Skeletal muscle tissue (tissue), 3 donors: ENCODE measurements at regions not wholly inside any gene's neighbourhood (a gene's known extent, or its start where the extent isn't known, plus 50 kb on each side); places are given as distances from the start of the nearest gene placed in this dataset.
"Not testable (repeated sequence)": the region's sequence is repeated elsewhere in the genome, so short reads cannot be mapped to it uniquely, and the experiment has no call there.

Source experiments
- H3K27ac ChIP-seq: one replicate; pipeline ENCODE4 v1.7.0; 2013; ENCODE audit warnings: mild to moderate bottlenecking, low read depth, low read length, inconsistent platforms
- H3K27me3 ChIP-seq, 3 donors: one replicate each; pipeline ENCODE4 v1.7.0; 2013; ENCODE audit warnings: low read length in 3 of 3; ENCODE audit not compliant: control insufficient read depth in 3 of 3, insufficient read depth in 3 of 3
- H3K36me3 ChIP-seq, 3 donors: one replicate each; pipeline ENCODE4 v1.7.0; 2013; ENCODE audit warnings: low read length in 3 of 3; ENCODE audit not compliant: control insufficient read depth in 3 of 3, insufficient read depth in 3 of 3
- H3K4me1 ChIP-seq, 3 donors: one replicate each; pipeline ENCODE4 v1.7.0; 2013; ENCODE audit warnings: low read length in 3 of 3, mild to moderate bottlenecking in 3 of 3; ENCODE audit not compliant: control insufficient read depth in 3 of 3, insufficient read depth in 3 of 3
- H3K4me3 ChIP-seq, 3 donors: one replicate each; pipeline ENCODE4 v1.7.0; 2013; ENCODE audit warnings: low read length in 3 of 3
- H3K9ac ChIP-seq, 3 donors: one replicate each; pipeline ENCODE4 v1.7.0; 2013; ENCODE audit warnings: low read length in 3 of 3, mild to moderate bottlenecking in 3 of 3, moderate library complexity in 2 of 3, low read depth in 1 of 3
- H3K9me3 ChIP-seq, 3 donors: one replicate each; pipeline ENCODE4 v1.7.0; 2013; ENCODE audit warnings: low read length in 3 of 3; ENCODE audit not compliant: control insufficient read depth in 3 of 3
- donor health status: Osteomylitis.

DNA sequence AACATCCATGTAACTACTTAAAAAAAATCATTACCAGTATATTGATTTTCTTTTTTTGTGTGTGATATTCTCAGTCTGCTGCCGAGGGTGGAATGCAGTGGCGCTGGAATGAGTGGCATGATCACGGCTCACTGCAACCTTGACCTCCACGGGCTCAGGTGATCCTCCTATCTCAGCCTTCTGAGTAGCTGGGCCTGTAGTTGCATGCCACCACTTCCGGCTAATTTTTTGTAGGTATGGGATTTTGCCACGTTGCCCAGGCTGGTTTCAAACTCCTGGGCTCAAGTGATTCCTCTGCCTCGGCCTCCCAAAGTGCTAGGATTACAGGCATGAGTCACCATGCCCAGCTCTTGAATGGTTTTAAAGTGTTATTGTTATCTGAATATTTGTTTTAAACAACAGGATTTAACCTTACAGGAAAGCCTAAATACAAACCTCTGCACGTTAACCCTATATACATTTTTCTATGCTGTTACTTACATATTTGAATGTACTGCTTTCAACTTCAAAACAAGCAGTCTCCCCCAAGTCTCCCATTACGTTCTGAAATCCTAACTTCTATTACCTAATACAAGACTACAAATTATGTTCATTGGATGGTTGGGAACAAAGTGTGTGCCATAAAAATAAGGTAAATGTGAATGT, 61.7 kb downstream of the KPNA2 start:
- Histone ChIP-seq H3K27ac (no peak overlapping the region), H3K9me3 (no peaks in the 10 kb centered on the region), H3K9ac (no peak overlapping the region), H3K27me3 (no peaks in the 10 kb centered on the region), H3K4me1 (peaks cover 3 to 5% (median 4%) of the 10 kb centered on the region in 3 donors), H3K4me3 (no peak overlapping the region), H3K36me3 (no peaks in the 10 kb centered on the region)

DNA sequence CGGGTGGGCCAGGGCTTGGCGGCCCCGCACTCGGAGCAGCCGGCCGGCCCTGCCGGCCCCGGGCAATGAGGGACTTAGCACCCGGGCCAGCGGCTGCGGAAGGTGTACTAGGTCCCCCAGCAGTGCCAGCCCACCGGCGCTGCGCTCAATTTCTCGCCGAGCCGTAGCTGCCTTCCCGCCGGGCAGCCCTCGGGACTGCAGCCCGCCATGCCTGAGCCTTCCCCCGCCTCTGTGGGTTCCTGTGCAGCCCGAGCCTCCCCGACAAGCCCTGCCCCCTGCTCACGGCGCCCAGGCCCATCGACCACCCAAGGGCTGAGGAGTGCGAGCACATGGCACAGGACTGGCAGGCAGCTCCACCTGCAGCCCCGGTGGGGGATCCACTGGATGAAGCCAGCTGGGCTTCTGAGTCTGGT, 63.8 kb downstream of the KPNA2 start:
- H3K9me3 ChIP-seq, H3K9ac ChIP-seq, H3K27ac ChIP-seq, H3K36me3 ChIP-seq, H3K4me3 ChIP-seq, H3K27me3 ChIP-seq: not testable (repeated sequence)
- peaks cover 14% of the 10 kb centered on the region in 3 donors for H3K4me1 ChIP-seq

DNA sequence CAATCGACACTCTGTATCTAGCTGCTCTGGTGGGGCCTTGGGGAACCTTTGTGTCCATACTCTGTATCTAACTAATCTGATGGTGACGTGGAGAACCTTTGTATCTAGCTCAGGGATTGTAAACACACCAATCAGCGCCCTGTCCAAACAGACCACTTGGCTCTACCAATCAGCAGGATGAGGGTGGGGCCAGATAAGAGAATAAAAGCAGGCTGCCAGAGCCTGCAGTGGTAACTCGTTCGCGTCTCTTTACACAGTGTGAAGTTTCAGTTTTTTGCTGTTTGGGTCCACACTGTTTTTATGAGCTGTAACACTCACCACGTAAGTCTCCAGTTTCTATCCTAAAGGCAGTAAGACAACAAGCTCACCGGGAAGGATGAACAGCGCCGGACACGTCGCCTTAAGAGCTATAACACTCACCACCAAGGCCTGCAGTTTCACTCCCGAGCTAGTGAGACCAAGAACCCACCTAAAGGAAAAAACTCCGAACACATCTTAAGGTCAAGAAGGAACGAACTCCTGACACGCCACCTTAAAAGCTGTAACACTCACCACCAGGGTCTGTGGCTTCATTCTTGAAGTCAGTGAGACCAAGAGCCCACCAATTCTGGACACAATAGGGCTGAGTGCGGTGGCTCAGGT, 64.6 kb downstream of the KPNA2 start:
- Histone ChIP-seq H3K36me3 (no peaks in the 10 kb centered on the region), H3K4me3 (no peak overlapping the region), H3K9ac (no peak overlapping the region), H3K27ac (no peak overlapping the region), H3K9me3 (no peaks in the 10 kb centered on the region), H3K27me3 (no peaks in the 10 kb centered on the region), H3K4me1 (peaks cover 14% of the 10 kb centered on the region in 3 donors)

DNA sequence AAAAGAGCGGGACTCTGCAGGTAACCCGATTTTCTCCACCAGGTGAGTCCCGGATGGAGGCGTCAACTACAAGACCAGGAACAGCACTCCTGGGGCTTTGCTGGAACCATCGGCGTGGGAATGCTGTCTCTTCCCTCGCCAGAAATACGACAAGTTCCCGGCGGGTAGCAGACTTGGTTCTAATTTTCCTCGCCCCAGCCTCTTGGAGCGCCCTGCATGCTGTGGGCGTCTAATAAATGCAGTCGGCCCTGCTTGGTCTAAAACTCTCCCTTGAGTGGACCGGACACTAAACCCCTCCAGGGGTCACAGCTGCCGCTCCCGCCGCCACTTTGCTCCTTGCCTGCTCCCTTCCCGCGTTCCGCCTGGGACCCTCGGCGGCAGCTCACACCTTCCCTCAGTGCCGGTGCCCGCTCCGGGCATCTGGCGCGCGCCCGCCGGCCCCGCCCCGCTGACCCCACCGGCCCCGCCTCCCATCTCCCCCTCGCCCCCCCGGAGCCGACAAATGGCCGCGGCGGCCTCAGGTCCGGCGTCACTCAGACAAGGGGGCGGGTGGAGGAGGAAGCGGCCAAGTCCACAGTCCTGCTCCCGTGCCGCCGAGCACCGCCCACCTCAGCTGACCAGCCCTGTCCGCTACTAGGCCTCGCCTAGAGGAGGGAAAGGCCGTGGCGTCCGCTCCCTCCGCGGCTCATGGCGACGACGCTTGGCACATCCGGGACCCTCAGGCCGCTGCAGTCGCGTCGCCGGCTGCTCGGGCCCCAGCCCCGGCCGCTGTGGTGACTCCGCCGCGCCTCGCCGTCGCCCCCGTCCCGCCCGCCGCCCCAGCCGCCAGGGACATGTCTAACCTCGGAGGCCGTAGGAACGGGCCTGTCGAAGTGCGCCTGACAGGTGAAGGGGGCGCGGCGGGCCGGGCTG, 65.8 kb downstream of the KPNA2 start:
- Histone ChIP-seq H3K36me3 (no peaks in the 10 kb centered on the region), H3K27ac (peak overlapping the region; percentile 87), H3K4me1 (peaks cover 14% of the 10 kb centered on the region in 3 donors), H3K27me3 (no peaks in the 10 kb centered on the region), H3K9me3 (no peaks in the 10 kb centered on the region), H3K4me3 (peak overlapping the region; percentile 75 to 85 (median 82)), H3K9ac (peak overlapping the region; percentile 82 to 91 (median 88))

- Histone ChIP-seq H3K27ac (peak overlapping the region; percentile 87), H3K9me3 (no peaks in the 10 kb centered on the region), H3K9ac (peak overlapping the region; percentile 82 to 91 (median 88)), H3K27me3 (no peaks in the 10 kb centered on the region), H3K4me3 (peak overlapping the region; percentile 75 to 85 (median 82)), H3K4me1 (peaks cover 14% of the 10 kb centered on the region in 3 donors), H3K36me3 (peaks cover 0 to 4% (median 0%) of the 10 kb centered on the region in 3 donors)
Observed at GRCh38 chr17:68101987-68102314, 66.4 kb downstream of the KPNA2 start.

DNA sequence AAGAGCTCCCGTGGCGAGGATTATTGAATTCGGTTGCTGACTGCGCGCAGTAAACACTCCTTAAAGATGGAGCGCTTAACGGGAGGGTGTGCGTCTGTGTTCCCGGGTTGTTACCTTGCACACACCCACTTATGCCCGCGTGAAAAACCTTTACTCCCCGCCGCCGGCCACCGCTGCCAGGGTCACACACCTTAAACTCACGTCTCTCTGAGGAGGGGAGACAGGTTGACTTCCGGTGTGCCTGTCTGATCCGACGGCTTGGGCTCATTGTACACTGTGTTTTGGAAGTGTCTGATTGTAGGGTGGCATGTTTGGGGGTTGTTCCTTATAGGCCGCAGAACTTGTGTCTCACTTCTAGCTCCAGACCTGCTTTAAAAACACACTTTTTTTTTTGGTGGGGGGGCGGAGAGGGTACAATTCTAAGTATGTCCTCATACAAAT, 66.8 kb downstream of the KPNA2 start:
- H3K27ac ChIP-seq = peak overlapping the region; percentile 87

GRCh38 chr17:68103148-68103547, 67.6 kb downstream of the KPNA2 start:
- H3K9me3 ChIP-seq = no peaks in the 10 kb centered on the region
- H3K4me1 ChIP-seq = peaks cover 14 to 20% (median 14%) of the 10 kb centered on the region in 3 donors
- peaks cover 0 to 7% (median 0%) of the 10 kb centered on the region in 3 donors for H3K36me3 ChIP-seq
- no peaks in the 10 kb centered on the region for H3K27me3 ChIP-seq
- no peak overlapping the region for H3K27ac ChIP-seq
- H3K9ac ChIP-seq = peak overlapping the region in 2 of 3 donors; percentile 88 to 91
- peak overlapping the region in 1 of 3 donors; percentile 75 for H3K4me3 ChIP-seq

More for the DNA sequence above, 66.8 kb downstream of the KPNA2 start:
- Histone ChIP-seq H3K9me3 (no peaks in the 10 kb centered on the region), H3K27me3 (no peaks in the 10 kb centered on the region), H3K36me3 (peaks cover 0 to 7% (median 0%) of the 10 kb centered on the region in 3 donors), H3K4me3 (peak overlapping the region; percentile 75 to 85 (median 82)), H3K9ac (peak overlapping the region; percentile 82 to 91 (median 88)), H3K4me1 (peaks cover 14 to 18% (median 14%) of the 10 kb centered on the region in 3 donors)

DNA sequence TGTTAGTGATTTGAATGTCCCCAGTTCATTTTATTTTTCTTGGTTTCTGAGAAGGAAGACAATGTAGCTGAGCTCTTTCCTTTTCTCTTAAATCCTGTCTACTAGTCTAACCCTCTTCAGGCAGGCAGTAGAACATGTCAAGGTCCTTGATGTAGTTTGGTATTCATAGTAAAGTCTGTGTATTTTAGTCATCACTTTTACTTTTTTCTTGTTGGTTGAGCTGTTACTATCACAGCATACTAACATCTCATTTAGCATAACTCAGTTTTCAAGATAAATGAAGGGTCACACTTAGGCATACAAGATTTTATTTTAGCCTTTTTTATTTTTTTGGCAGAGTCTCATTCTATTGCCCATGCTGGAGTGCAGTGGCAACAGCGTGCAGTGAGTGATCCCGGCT, 70.5 kb downstream of the KPNA2 start:
- Histone ChIP-seq H3K27me3 (no peaks in the 10 kb centered on the region), H3K27ac (no peak overlapping the region), H3K4me1 (peaks cover 12 to 17% (median 12%) of the 10 kb centered on the region in 3 donors), H3K4me3 (no peak overlapping the region), H3K9me3 (no peaks in the 10 kb centered on the region), H3K36me3 (peaks cover 0 to 7% (median 0%) of the 10 kb centered on the region in 3 donors), H3K9ac (no peak overlapping the region)

GRCh38 chr17:68107373-68107772, 71.8 kb downstream of the KPNA2 start:
- no peak overlapping the region for H3K4me3 ChIP-seq
- peaks cover 10 to 15% (median 10%) of the 10 kb centered on the region in 3 donors for H3K4me1 ChIP-seq
- H3K36me3 ChIP-seq = peaks cover 0 to 7% (median 0%) of the 10 kb centered on the region in 3 donors
- H3K27ac ChIP-seq = no peak overlapping the region
- H3K27me3 ChIP-seq = no peaks in the 10 kb centered on the region
- H3K9me3 ChIP-seq = no peaks in the 10 kb centered on the region
- no peak overlapping the region for H3K9ac ChIP-seq
